ENCODE measurements at regions not wholly inside any gene's neighbourhood (a gene's known extent, or its start where the extent isn't known, plus 50 kb on each side); places are given as distances from the start of the nearest gene placed in this dataset.
A peak's percentile ranks its signal among the peaks of the same experiment; 100 is the strongest.

DNA sequence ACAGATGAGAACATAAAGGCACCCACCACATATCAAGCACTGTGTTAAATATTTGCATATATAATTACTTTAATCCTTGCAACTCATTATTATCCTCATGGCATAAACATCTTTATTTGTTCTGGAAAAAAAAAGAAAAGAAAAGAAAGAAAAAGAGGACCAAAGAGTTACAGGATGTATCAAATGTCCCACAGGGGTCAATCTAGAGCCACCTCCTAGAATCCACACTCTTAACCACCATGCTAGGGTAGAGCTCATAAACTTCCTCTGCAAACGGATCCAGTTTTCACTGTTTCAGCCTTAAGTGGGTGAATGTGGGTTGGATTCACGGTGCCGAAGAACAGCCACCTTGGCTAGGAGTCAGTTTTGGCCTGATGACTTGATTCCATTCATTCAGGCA, 171.1 kb upstream of the PPARGC1A start:
- no peak overlapping the region for H3K27ac ChIP-seq (ENCODE audit: low read depth in 1 of 2, low read length in 2 of 2)
- no peak for TF ChIP-seq REST (IDR thresholded peaks at IDR 0.05)
- no peak for TF ChIP-seq NR2F2 (IDR thresholded peaks at IDR 0.05)
- TF ChIP-seq, protein P1, sequence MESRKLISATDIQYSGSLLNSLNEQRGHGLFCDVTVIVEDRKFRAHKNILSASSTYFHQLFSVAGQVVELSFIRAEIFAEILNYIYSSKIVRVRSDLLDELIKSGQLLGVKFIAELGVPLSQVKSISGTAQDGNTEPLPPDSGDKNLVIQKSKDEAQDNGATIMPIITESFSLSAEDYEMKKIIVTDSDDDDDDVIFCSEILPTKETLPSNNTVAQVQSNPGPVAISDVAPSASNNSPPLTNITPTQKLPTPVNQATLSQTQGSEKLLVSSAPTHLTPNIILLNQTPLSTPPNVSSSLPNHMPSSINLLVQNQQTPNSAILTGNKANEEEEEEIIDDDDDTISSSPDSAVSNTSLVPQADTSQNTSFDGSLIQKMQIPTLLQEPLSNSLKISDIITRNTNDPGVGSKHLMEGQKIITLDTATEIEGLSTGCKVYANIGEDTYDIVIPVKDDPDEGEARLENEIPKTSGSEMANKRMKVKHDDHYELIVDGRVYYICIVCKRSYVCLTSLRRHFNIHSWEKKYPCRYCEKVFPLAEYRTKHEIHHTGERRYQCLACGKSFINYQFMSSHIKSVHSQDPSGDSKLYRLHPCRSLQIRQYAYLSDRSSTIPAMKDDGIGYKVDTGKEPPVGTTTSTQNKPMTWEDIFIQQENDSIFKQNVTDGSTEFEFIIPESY (IDR thresholded peaks at IDR 0.05), result no peak
- no peak for TF ChIP-seq HNF4G (IDR thresholded peaks at IDR 0.05)
- TF ChIP-seq EGR1 (IDR thresholded peaks at IDR 0.05; ENCODE audit: low read depth in 2 of 2), result no peak
- 78% methylated on average over 3 of the region's 3 CpGs for WGBS
- no peak overlapping the region for H3K9ac ChIP-seq (ENCODE audit: low read depth in 1 of 2, low read length in 2 of 2)
- no peaks in the 10 kb centered on the region for H3K9me3 ChIP-seq (ENCODE audit: control insufficient read depth in 4 of 4, low read length in 3 of 4)
- H3K36me3 ChIP-seq (ENCODE audit: control insufficient read depth in 4 of 4, insufficient read depth in 3 of 4, low read depth in 1 of 4, low read length in 3 of 4), result no peaks in the 10 kb centered on the region
- H3K27me3 ChIP-seq (ENCODE audit: control insufficient read depth in 4 of 4, insufficient read depth in 4 of 4, low read length in 3 of 4), result no peaks in the 10 kb centered on the region
- no peak for DNase-seq (ENCODE audit: low spot score)
- H3K4me1 ChIP-seq (ENCODE audit: control insufficient read depth in 4 of 4, insufficient read depth in 4 of 4, low read length in 3 of 4), result peaks cover 0 to 25% (median 7%) of the 10 kb centered on the region in 4 donors
- H3K4me3 ChIP-seq (ENCODE audit: low read depth in 1 of 3, low read length in 3 of 3), result no peak overlapping the region

DNA sequence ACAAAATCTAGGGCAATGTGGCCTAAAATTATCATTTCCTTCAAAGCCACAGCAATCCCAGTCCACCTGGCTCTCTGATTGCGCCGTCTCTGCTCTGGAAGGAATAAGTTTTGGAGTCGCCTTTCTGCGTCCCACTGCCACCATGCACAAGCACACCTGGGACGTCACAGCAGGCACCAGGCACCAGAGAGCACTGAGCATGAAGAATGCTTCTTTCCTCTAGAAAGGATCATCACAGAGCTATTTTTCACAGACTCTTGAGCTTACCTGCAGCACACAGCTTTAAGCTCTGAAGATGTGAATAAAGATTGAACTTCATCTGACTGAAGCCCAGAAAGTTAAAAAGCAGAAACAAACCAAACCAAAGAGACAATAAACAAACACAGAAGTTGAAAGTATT, 170.0 kb upstream of the PPARGC1A start:
- no peak for DNase-seq (ENCODE audit: low spot score)
- Histone ChIP-seq H3K9me3 (ENCODE audit: control insufficient read depth in 4 of 4, low read length in 3 of 4) (no peaks in the 10 kb centered on the region), H3K36me3 (ENCODE audit: control insufficient read depth in 4 of 4, insufficient read depth in 3 of 4, low read depth in 1 of 4, low read length in 3 of 4) (no peaks in the 10 kb centered on the region), H3K4me1 (ENCODE audit: control insufficient read depth in 4 of 4, insufficient read depth in 4 of 4, low read length in 3 of 4) (peaks cover 0 to 35% (median 7%) of the 10 kb centered on the region in 4 donors), H3K27me3 (ENCODE audit: control insufficient read depth in 4 of 4, insufficient read depth in 4 of 4, low read length in 3 of 4) (no peaks in the 10 kb centered on the region), H3K9ac (ENCODE audit: low read depth in 1 of 2, low read length in 2 of 2) (peak overlapping the region in 1 of 2 donors; percentile 27), H3K27ac (ENCODE audit: low read depth in 1 of 2, low read length in 2 of 2) (peak overlapping the region in 1 of 2 donors; percentile 4), H3K4me3 (ENCODE audit: low read depth in 1 of 3, low read length in 3 of 3) (no peak overlapping the region)
- TF ChIP-seq GABPA (IDR thresholded peaks at IDR 0.05 in 1 of 2, conservative IDR thresholded peaks at IDR 0.05 in 1 of 2) (no peak), EGR1 (IDR thresholded peaks at IDR 0.05; ENCODE audit: low read depth in 2 of 2) (no peak), RXRA (IDR thresholded peaks at IDR 0.05) (no peak), ATF3 (IDR thresholded peaks at IDR 0.05) (no peak), TAF1 (conservative IDR thresholded peaks at IDR 0.05) (no peak), CTCF (IDR thresholded peaks at IDR 0.05; ENCODE audit: low read depth, low read length, missing input control) (no peak), NR2F2 (IDR thresholded peaks at IDR 0.05) (no peak), RAD21 (IDR thresholded peaks at IDR 0.05) (no peak), REST (IDR thresholded peaks at IDR 0.05) (no peak), HNF4G (IDR thresholded peaks at IDR 0.05) (no peak), YY1 (IDR thresholded peaks at IDR 0.05) (no peak), FOXA1 (IDR thresholded peaks at IDR 0.05) (no peak), JUND (IDR thresholded peaks at IDR 0.05) (no peak), MAX (IDR thresholded peaks at IDR 0.05) (no peak)
- TF ChIP-seq, protein P1 (IDR thresholded peaks at IDR 0.05), result no peak
- WGBS, result 82% methylated on average over 5 of the region's 5 CpGs
